Activated gamma-delta T cell (primary cell): ENCODE measurements at regions not wholly inside any gene's neighbourhood (a gene's known extent, or its start where the extent isn't known, plus 50 kb on each side); places are given as distances from the start of the nearest gene placed in this dataset.

ENCODE experiments used
- DNase-seq: peaks from one replicate; lab custom pipeline; 2025; lab: John Stamatoyannopoulos, UW

DNA sequence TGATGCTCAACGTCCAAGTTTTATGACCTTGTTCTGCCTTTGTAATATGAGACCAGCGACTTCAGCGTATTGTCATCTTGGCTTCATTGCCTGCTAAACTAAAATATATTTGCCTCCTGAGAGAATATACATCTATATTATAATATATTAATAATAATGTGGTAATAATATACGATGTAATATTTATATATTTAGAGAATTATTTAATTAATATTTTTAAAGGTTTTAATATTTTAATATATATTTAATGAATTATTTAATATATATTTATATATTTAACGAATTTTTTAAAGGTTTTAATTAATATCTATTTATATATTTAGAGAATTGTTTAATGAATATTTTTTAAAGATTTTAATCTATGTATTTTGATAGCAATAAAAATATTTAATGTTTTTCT lies 700.7 kb downstream of the TAF11L14 start:
- DNase-seq, result no peak

DNA sequence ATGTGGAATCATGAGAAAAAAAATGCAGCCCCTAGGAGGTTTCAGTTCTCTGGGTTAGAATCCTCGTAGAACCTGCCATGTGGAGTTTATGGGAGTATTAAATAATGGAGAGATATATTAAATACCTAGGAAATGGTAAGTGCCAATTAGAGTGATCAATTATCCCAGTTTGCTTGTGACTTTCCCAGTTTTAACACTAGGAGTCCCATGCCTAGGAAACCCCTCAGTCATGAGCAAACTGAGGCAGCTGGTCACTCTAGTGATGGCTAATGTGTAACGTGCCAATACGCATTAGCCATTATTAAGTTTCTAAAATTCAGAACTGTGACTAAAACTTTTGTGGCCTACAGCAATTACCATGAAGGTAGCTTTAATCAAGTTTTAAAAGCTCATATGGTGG lies 720.6 kb downstream of the TAF11L14 start:
- no peak for DNase-seq

DNA sequence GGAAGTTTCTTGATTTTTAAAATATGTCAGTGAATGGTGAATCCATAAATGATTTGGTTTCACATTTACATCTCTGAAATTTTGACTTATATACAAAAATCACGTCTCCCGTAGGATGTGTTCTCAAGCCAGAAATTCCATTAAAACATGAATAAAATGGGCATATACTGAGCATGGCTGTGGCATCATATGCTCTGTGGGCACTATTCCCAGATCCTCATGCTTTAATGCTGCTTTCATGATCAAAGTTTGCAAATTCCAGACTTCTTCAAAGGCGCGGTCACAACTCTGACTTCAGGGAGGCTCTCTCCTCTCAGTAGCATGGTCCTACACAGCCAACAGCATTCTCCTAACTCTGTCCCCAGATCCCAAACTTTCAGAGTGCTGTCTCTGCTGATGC lies 723.2 kb downstream of the TAF11L14 start:
- DNase-seq, result no peak

DNA sequence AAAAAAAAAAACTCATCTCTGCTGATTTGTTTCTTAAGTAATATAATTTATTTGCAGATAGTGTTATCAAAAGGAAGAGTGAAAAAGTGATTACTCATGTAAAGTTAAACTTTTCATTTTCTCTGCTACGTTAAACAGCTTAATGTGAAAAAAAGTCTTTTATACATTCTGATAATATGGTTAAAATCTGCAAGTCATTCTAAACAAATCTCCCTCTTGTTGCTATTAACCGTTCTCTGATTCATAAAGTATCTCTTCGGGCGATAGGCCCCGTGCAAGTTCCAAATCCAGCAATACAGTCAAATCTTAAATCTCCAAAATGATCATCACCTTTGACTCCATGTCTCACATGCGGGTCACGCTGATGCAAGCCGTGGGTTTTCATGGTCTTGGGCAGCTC lies 732.0 kb downstream of the TAF11L14 start:
- DNase-seq, result no peak

DNA sequence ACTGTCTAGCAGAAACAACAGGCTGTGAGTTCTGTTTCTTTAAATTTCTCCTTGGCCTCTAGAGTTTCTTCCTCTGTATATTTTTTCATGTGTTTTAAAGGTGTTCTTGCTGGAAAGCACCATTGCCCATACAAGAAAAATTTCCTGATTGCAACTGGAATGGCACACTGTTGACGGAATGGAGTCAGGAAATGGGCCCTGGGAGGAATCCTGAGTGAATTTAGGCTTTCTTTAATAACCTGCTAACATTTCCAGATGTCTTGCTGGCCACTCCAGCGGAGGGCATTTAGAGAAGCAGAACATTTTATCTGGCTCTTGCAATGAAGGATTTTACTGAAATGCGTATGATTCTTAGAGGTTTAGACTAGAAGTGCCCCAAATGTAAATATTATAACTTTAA lies 736.3 kb downstream of the TAF11L14 start:
- DNase-seq, result no peak

DNA sequence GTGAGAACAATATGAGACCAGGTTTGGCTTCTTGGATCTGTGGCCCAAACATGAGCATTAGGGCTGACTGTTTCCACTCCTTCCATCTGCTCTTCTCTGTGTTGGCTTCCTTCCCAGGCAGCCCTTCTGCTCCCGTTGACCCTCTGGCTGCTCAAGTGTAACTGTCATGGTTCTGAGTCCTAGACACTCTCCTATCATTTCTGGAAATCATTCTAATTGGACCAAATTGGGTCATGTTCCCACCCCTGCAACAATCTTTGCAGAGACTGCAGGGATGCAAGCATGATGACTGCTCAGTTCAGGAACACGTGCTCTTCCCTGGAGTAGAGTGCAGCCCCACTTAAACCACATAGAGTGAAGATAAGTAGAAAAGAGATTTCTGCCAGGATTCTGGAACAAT lies 741.4 kb downstream of the TAF11L14 start:
- DNase-seq, result no peak

DNA sequence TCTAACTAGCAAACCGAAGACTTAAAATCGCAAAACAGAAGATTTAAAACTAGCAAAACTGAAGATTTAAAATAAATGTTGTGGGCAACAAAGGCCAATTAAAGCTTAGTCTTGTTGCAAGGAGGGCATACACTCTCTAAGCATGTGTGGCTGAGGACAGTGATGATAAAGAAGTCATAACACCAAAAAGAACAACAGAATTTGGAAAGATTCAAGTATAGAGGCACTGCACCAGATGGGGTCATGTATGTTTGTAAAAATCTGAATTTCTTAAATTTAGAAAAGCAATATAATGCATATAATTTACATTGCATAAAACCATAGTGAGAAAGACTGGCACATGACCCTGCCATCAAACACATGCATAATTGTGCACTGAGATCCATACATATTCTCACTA lies 743.8 kb downstream of the TAF11L14 start:
- DNase-seq, result no peak

DNA sequence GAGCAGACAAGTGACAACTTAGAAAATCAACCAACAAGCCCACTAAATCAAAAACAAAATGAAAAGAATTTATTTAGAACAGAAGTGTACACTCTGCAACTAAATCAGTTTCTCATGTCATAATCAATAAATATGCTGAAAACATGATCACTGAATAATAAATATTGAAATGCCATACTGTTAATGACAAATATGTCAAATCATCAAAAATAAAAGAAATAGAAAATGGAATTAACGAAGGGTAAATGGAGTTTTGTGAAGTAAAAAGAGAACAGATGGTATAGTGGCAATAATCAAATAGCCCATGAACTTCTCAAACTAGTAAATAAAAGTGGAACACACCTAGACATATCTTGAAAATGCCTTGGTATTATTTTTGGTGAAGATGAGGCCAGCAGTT lies 744.9 kb downstream of the TAF11L14 start:
- DNase-seq, result no peak

DNA sequence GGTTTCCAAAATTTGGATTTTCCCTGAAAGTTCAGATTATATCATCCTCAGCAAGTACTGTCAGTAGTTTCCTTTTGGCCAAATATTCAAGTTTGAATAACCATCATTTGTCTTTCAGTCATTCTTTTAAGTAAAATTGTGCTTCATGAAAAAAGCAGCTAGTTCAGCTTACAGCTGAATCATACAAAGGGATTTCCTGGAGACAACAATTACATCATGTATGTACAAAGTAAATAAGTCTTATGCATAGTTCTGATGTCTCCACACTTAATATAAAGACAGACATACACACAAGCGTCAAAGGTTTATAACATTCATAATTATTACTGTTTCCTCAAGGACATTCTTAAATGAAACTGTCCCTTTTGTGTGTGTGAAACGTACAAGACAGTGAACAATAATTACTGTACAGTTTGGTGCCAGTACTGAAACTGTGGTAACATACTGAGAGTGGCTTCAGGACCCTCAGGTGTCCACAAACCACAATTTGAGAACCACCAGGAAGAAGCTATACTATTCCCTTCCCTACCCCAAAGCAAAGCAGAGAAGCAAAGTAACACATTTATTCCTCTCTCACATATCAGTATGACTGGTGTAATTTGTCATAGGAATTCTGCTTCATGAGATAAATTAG lies 746.6 kb downstream of the TAF11L14 start:
- no peak for DNase-seq

DNA sequence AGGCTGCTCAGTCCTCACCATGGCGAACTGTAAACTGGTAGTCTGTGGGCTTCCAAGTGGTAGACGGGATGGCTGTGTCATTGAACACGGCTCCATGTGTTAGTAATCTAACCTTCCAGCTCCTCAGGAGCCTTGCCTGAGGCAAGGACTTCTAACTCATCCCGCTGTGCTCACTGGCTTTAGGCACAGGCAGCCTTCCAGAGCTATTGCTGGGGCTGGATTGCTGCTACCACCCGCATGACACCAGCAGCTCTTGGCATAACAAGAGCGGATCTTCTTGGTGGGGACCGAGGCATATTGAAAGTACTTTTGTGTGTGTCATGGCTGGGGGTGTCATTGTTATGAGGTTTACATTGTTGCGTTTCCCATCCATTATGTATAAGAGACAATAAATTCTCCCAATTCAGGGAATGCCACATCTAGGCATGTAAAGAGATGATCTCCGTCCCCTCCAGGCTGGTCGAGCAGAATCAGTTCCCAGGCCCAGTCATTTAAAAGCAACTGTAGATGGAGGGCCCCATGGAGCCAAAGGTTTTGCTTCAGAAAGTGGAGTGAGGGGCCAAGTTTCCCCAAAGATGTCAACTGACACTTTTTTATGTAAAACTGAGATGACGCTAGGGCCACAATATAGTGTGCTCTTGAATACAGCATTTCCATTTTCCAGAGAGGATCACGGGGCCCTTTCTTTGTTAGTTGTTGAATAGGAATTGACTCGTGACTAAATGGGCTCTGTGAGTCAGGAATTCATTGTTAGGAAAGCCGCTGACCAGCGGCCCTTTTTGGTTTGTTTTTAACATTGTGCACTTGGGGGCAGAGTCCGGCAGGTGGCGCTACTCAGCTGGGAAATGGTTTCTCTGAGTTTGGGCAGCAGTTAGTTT lies 759.5 kb downstream of the TAF11L14 start:
- DNase-seq, result no peak

DNA sequence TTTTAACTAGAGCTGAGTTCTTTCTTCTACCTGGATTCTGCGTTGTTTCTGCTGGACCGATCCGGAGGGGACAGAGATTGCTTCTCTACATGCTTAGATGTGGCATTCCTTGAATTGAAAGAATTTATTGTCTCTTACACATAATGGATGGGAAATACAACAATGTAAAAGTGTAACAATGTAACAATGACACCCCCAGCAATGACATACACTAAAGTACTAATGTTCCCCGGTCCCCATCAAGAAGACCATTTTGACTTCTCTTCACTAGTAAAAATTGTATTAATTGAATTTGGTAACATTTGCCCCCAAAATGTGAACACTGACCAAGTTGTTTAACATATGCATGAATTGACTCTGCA lies 760.2 kb downstream of the TAF11L14 start:
- DNase-seq, result no peak

DNA sequence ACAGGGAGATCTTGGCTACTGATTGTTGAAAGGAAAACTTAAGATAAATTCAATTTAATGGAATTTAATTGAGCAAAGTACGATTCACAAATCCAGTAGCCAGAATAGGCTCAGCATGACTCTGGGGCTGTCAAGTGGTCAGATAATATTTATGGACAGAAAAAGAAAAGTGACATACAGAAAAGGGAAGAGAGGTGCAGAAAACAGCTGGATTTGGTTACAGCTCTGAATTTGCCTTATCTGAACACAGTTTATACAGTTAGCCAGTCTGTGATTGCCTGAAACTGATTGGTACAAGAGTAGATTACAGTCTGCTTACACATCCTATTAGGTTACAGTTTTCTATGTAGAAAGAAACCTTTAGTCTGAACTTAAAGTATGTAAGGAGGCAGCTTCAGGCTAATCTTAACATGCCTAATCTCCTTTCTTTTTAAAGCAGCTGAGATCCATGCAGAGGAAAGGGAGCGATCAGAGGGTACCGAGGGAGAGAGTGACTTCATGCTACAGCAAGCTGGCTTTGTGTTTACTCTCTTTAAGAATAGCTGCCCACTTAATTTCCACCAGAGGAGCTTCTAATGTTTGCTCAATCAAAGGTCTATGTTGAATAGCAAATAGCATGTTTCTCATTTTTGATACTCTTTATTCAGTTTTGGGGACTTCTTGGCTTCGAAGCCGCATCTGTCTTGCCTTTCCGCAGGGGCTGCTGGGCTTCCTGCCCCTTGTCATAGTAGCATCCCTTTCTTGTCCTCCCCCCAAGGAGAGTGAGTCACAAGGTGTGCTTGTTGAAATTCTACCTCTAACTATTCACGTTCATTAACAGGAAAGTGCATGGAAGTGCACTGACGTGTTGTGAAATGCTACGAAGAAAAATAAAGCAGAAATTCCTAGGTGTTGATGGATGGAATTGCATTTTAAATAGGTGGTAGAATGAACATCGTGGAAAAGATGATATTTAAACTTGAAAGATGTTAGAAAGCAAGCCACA lies 761.2 kb downstream of the TAF11L14 start:
- DNase-seq, result no peak

DNA sequence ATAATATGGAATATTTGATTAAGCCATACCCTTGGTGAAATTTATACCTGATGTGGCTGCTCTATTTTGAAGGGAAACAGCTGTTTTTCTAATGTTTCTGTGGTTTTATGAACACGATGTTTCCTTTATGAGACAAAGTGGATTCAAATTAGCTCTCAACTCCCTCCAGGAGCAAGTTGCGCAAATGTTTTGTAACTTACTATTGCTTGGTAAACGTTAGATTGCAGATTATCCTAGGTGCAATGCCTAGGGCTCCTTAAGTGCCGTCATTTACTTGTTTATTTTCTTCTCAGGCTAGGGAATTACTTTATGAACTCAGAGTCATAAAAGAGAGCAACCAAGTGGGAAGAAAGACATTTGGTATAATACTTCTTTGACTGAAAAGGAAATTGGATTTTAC lies 763.1 kb downstream of the TAF11L14 start:
- DNase-seq, result no peak

DNA sequence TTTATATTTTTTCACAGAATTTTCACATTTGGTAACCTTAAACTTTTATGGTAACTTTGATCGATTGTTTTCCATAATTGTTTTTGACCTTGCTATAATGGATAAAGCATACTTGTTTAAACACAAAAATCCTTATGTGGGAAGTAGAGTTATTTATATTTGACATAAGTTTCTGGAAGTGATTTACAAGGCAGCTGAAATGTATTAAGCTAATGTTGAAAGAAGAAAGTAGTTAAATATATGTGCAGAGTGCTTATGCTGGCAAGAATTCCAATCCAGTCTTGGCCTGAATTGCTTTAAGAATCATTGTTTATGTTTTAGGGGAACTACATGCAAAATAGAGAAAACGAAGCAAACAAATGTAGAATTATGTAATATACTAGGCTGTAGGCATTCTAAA lies 763.6 kb downstream of the TAF11L14 start:
- no peak for DNase-seq

DNA sequence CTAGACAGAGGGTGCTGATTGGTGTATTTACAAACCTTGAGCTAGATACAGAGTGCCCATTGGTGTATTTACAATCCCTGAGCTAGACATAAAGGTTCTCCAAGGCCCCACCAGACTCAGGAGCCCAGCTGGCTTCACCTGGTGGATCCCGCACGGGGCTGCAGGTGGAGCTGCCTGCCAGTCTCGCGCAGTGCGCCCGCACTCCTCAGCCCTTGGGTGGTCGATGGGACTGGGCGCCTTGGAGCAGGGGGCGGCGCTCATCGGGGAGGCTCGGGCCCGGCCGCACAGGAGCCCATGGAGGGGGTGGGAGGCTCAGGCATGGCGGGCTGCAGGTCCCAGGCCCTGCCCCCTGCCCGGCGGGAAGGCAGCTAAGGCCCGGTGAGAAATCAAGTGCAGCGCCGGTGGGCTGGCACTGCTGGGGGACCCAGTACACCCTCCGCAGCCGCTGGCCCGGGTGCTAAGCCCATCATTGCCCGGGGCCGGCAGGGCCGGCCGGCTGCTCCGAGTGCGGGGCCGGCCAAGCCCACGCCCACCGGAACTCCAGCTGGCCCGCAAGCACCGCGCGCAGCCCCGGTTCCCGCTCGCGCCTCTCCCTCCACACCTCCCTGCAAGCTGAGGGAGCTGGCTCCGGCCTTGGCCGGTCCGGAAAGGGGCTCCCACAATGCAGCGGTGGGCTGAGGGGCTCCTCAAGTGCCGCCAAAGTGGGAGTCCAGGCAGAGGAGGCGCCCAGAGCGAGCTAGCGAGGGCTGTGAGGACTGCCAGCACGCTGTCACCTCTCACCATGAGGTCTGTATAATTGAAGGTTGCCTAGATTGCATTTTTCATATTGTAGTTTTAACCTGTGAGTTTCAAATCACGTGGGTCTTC lies 765.4 kb downstream of the TAF11L14 start:
- peak; percentile 13 for DNase-seq

DNA sequence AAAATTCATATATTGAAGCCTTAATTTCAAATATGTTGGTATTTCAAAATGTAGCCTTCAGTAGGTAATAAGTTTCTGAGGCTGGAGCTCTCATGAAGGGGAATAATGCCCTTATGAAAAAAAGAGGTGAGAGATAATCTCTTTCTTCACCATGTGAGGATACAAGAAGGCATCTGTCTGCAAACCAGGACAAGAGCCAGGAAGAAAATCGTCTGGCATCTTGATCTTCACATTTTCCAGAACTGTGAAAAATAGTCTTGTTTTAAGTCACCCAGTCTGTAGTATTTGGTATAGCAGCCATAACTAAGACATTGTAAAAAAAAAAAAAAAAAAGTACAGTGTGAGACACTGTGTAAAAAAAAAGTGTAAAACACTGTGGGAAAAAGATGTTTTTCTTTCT lies 768.9 kb downstream of the TAF11L14 start:
- no peak for DNase-seq

DNA sequence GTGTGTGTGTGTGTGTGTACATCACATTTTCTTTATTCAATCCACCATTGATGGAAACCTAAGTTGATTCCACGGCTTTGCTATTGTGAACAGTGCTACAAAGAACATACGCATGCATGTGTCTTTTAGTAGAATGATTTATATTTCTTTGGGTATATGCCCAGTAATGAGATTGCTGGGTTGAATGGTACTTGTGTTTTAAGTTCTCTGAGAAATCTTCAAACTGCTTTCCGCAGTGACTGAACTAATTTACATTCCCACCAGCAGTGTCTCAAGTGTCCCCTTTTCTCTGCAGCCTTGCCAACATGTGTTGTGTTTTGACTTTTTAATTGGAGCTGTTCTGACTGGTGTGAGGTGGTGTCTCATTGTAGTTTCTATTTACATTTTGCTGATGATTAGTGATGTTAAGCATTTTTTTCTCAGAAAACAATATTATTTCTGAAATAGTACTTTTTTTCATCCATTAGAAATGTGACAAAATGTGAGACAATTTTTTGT lies 769.7 kb downstream of the TAF11L14 start:
- DNase-seq, result no peak

DNA sequence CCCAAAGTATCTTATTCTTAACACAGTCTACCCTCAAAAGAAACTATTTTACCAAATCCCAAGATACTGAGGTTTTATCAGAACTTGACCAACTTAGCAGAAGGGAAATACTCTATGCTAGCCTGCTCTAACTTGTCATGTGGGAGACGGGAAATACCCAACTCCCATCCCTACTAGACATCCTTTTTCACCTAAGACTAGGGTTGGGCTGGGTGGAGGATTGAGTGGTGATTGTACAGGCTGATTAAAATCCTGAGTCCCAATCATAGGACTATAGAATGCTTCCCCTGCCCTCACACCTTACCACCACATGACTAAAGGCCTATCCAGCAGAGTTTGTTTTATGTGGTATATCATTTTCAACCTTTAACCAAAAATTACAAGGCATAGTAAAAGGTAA lies 786.5 kb downstream of the TAF11L14 start:
- DNase-seq, result no peak

DNA sequence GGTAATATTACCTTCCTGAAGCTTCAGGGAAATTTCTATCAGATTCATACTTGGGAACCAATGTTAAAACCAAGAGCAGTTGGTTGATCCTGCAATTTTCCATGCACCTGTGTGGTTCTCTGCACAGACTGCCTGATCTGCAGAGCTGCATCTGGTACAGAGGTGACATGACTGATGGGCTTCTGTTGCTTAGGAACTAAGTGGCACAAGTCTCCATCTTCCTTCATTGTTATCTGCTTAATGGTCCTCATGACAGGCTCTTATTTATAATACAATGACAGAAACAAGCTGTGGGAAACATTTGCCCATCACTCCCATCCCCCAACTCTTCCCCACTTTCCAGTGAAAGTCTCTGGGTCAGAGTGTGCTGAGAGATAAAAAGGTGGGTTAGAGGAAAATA lies 799.1 kb downstream of the TAF11L14 start:
- DNase-seq, result no peak

DNA sequence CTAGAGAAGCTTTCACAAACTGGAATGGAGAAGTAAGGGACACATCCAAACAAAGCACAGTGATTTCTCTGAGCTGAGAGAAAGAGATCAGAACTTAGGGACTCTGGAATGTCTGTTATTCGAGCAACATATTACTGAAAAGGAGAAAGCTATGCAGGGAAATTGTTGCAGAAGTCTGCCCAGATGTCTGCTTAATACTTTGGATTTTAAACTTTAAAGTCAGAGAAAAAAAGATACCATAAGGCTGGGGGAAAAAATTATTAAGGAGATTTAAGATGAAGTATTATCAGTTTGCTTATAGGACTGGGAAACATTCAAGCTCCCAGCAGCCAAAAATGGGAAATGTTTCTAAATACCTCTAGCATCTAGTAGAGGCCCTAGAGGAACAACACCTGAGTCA lies 803.9 kb downstream of the TAF11L14 start:
- no peak for DNase-seq

DNA sequence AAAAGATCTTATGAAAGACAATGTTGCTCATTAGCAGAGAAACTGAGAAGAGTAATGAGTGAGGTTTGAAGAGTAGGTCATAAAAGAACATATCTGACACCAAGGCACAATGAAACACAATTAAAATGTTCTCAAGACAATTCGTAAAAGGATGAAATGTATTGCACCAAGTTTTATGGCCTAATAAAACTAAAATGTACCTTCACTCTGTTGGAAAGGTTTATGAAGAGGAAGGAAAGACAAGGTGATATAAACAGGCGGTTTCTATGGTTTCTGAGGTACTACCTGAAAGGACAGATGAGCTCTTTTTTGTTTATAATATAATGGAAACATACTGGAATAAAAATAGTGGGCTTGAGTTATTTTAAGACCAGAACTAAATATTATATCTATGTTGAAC lies 821.3 kb downstream of the TAF11L14 start:
- DNase-seq, result no peak
